ENCODE measurements at regions not wholly inside any gene's neighbourhood (a gene's known extent, or its start where the extent isn't known, plus 50 kb on each side); places are given as distances from the start of the nearest gene placed in this dataset.
A peak's percentile ranks its signal among the peaks of the same experiment; 100 is the strongest.
"Not testable (repeated sequence)": the region's sequence is repeated elsewhere in the genome, so short reads cannot be mapped to it uniquely, and the experiment has no call there.

DNA sequence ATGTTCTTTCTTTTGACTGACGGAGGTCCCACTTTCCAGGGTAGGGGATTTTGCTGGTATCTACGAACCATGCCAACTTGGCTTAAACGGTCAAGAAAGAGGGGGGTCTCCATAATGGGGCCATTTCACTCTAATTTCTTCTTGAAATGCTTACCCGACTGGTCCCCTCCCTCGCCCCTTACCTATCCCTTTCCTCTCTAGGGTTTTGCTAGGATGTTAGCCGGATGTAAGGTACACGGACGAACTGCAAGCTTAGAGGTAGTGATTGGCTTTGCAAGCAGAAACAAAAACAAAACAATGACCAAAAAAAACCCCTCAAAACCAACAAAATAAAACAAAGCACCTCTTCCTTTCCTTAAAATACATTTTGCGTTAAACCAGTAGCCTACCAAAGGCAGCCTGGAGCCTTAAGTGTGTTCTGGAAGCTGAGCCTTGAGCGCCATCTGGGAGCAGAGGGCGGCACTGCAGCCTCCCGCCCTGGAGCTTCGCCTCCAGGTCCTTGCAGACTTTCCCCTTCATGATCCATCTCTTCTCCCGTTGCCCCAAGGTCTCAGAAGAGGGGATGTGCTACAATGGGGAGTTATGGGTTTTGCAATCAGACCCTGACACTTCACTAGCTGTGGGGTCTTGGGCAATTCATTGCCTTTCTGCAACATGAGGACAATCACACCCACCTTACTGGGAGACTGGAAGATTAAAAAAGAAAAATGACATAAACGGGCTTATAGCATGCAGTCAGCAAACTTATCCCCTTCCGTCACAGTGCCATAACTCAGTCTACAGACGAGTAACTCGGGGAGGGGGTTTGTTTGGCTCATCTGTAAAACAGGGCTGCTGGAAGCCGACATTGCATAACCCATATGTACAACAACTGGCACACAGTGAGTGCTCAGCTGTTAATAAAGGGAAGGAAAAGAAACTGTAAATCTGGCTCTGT is 125.9 kb upstream of the RRN3 start:
- not testable (repeated sequence) for H3K27me3 ChIP-seq (ENCODE audit: control insufficient read depth, insufficient read depth, low read length); H3K27me3 Mint-ChIP-seq; H3K36me3 Mint-ChIP-seq; H3K4me1 ChIP-seq (ENCODE audit: control insufficient read depth, insufficient read depth, low read length, poor library complexity, severe bottlenecking); H3K4me3 Mint-ChIP-seq; H3K9me3 ChIP-seq (ENCODE audit: control insufficient read depth in 2 of 2, low read length in 2 of 2); H3K4me3 ChIP-seq (ENCODE audit: low read depth, low read length); H3K27ac Mint-ChIP-seq; H3K4me1 Mint-ChIP-seq; H3K9me3 Mint-ChIP-seq; H3K36me3 ChIP-seq (ENCODE audit: control insufficient read depth, insufficient read depth, low read length); H3K27ac ChIP-seq (ENCODE audit: insufficient read depth, low read length, poor library complexity, severe bottlenecking)
- DNase-seq (peak in 2 of 3 donors; percentile 11 to 22), ATAC-seq (ENCODE audit: low read depth in 2 of 2) (peak; percentile 50 to 56)

DNA sequence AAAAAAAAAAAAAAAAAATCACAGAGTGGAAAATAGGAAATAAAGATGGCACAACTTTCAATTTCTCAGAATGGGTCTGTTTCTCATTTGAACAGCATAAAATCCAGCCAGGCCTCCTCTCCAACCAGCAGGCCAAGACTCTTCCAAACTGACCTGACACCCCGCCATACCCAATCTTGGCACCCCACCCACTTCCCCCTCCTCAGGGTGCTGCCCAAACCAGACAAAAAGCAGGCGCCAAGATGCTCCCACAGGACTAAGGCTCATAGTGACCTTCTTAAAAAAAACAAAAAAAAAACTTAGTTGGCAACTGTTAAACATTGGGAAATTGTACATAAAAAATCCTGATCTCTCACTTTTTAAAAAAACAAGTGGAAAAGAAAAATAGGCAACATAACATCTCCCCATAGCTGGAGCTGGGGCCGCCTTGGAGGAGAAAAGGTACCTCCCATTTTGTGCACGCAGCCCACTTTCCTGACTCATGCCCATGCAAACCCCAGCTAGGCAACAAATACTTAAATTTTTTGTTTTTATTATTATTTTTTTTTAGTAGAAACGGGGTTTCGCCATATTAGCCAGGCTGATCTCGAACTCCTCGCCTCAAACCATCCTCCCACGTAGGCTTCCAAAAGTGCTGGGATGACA is 124.9 kb upstream of the RRN3 start:
- H3K27ac ChIP-seq (ENCODE audit: insufficient read depth, low read length, poor library complexity, severe bottlenecking); H3K4me3 ChIP-seq (ENCODE audit: low read depth, low read length); H3K27ac Mint-ChIP-seq; H3K36me3 Mint-ChIP-seq; H3K27me3 Mint-ChIP-seq; DNase-seq; H3K4me3 Mint-ChIP-seq; H3K27me3 ChIP-seq (ENCODE audit: control insufficient read depth, insufficient read depth, low read length); H3K36me3 ChIP-seq (ENCODE audit: control insufficient read depth, insufficient read depth, low read length); H3K9me3 ChIP-seq (ENCODE audit: control insufficient read depth in 2 of 2, low read length in 2 of 2); ATAC-seq (ENCODE audit: low read depth in 2 of 2); H3K4me1 Mint-ChIP-seq; H3K9me3 Mint-ChIP-seq; H3K4me1 ChIP-seq (ENCODE audit: control insufficient read depth, insufficient read depth, low read length, poor library complexity, severe bottlenecking): not testable (repeated sequence)

DNA sequence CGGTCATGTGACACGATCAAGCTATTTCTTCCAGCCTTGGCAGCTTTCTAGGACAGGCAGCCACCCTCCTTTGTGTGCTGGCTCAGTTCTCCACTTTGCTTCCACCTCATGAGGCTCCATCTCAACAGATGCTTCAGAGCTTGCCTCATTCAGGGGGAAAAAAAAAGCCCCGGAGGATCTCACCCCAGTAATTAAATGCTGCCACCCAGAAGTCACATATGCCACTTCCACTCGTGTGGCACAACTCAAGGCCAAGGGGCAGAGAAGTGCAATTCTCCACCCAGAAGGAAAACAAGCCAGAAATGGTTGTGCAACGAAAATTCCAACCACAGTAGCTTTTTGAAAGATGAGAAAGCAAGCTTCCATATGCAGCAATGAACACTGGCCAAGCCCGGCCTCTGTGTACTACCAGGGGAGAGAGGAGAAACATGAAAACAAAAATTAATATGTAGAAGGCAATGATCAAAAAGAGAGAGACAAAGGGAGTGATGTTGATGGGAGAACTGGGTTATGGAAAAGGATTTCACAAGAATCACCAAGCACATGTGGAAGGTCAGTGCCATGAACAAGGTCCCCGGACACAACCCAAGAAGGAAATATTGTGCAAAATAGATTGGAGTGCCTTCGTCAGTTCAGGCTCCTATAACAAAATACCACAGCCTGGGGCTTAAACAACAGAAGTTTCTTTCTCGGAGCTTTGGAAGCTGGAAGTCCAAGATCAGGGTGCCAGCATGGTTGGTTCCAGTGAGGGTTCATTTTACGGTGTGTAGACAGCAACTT is 113.3 kb upstream of the RRN3 start:
- H3K27me3 Mint-ChIP-seq; H3K36me3 Mint-ChIP-seq; ATAC-seq (ENCODE audit: low read depth in 2 of 2); H3K4me3 Mint-ChIP-seq; H3K4me1 ChIP-seq (ENCODE audit: control insufficient read depth, insufficient read depth, low read length, poor library complexity, severe bottlenecking); H3K4me1 Mint-ChIP-seq; DNase-seq; H3K4me3 ChIP-seq (ENCODE audit: low read depth, low read length); H3K27me3 ChIP-seq (ENCODE audit: control insufficient read depth, insufficient read depth, low read length); H3K36me3 ChIP-seq (ENCODE audit: control insufficient read depth, insufficient read depth, low read length); H3K9me3 ChIP-seq (ENCODE audit: control insufficient read depth in 2 of 2, low read length in 2 of 2); H3K9me3 Mint-ChIP-seq; H3K27ac Mint-ChIP-seq; H3K27ac ChIP-seq (ENCODE audit: insufficient read depth, low read length, poor library complexity, severe bottlenecking): not testable (repeated sequence)

DNA sequence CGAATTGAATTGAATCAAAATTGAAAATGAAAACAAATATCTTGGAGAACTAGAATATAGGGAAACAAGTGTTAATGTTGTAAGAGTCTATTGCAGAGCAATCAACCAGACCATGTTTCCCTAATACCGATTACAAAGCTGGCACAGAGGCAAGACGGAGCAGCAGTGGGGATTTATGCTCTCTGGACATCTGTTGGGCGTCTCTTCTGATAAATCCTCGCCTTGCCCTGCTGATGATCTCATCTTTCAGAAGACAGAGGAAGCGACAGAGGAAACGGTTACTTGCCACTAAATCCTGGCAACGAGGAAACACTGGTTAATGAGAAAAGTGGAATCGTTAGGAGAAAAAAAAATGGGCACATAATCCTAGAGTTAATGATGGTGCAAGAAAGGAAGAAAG is 112.4 kb upstream of the RRN3 start:
- H3K36me3 Mint-ChIP-seq; H3K4me3 Mint-ChIP-seq; H3K4me3 ChIP-seq (ENCODE audit: low read depth, low read length); DNase-seq; H3K9me3 ChIP-seq (ENCODE audit: control insufficient read depth in 2 of 2, low read length in 2 of 2); H3K27ac Mint-ChIP-seq; ATAC-seq (ENCODE audit: low read depth in 2 of 2); H3K4me1 ChIP-seq (ENCODE audit: control insufficient read depth, insufficient read depth, low read length, poor library complexity, severe bottlenecking); H3K27me3 Mint-ChIP-seq; H3K27me3 ChIP-seq (ENCODE audit: control insufficient read depth, insufficient read depth, low read length); H3K9me3 Mint-ChIP-seq; H3K36me3 ChIP-seq (ENCODE audit: control insufficient read depth, insufficient read depth, low read length); H3K27ac ChIP-seq (ENCODE audit: insufficient read depth, low read length, poor library complexity, severe bottlenecking); H3K4me1 Mint-ChIP-seq: not testable (repeated sequence)

DNA sequence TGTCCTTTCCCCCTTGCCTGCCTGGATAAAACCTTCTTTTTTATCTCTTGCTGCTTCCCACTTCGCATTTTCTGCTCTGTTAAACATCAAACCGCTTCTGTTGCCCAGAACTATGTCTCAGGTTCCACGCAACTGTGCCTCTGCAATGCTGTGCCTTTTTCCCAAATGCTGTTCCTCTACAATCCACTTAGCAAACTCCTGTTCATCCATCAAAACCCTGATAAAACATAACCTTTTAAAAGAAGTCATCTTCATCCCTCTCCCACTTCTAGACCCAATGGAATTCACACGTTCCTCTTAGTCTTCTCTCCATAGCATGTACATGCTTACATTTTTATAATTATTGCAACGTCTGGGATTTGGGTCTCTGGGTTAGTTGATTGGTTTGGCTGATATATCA is 111.9 kb upstream of the RRN3 start:
- not testable (repeated sequence) for ATAC-seq (ENCODE audit: low read depth in 2 of 2); H3K36me3 ChIP-seq (ENCODE audit: control insufficient read depth, insufficient read depth, low read length); H3K27ac Mint-ChIP-seq

DNA sequence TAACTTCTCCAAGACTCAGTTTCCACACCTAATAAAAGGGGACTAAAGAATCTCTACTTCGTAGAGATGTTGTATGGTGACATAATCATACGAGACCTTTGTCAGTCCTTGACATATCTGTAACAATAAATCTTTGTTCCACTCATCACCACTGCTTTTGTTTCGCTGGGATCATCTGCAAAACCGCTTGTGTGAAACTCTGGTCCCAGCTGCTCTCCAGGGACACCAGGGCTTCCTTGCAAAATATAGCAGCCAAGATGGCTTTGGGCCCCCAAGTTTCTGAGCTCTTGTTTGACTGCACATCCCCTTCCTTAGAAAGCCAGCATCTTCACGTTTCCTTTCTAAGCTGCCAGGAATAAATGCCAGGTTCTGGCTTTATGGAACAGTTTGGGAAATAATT is 110.5 kb upstream of the RRN3 start:
- not testable (repeated sequence) for ATAC-seq (ENCODE audit: low read depth in 2 of 2); H3K9me3 ChIP-seq (ENCODE audit: control insufficient read depth in 2 of 2, low read length in 2 of 2); H3K36me3 Mint-ChIP-seq; H3K27me3 ChIP-seq (ENCODE audit: control insufficient read depth, insufficient read depth, low read length); H3K4me3 Mint-ChIP-seq; H3K27me3 Mint-ChIP-seq; H3K9me3 Mint-ChIP-seq; H3K4me1 Mint-ChIP-seq; DNase-seq; H3K27ac ChIP-seq (ENCODE audit: insufficient read depth, low read length, poor library complexity, severe bottlenecking); H3K4me1 ChIP-seq (ENCODE audit: control insufficient read depth, insufficient read depth, low read length, poor library complexity, severe bottlenecking); H3K27ac Mint-ChIP-seq; H3K4me3 ChIP-seq (ENCODE audit: low read depth, low read length); H3K36me3 ChIP-seq (ENCODE audit: control insufficient read depth, insufficient read depth, low read length)

More for the DNA sequence above, 111.9 kb upstream of the RRN3 start:
- DNase-seq; H3K4me1 Mint-ChIP-seq; H3K4me3 Mint-ChIP-seq; H3K9me3 Mint-ChIP-seq; H3K4me1 ChIP-seq (ENCODE audit: control insufficient read depth, insufficient read depth, low read length, poor library complexity, severe bottlenecking); H3K36me3 Mint-ChIP-seq; H3K27ac ChIP-seq (ENCODE audit: insufficient read depth, low read length, poor library complexity, severe bottlenecking); H3K9me3 ChIP-seq (ENCODE audit: control insufficient read depth in 2 of 2, low read length in 2 of 2); H3K27me3 Mint-ChIP-seq; H3K4me3 ChIP-seq (ENCODE audit: low read depth, low read length); H3K27me3 ChIP-seq (ENCODE audit: control insufficient read depth, insufficient read depth, low read length): not testable (repeated sequence)

DNA sequence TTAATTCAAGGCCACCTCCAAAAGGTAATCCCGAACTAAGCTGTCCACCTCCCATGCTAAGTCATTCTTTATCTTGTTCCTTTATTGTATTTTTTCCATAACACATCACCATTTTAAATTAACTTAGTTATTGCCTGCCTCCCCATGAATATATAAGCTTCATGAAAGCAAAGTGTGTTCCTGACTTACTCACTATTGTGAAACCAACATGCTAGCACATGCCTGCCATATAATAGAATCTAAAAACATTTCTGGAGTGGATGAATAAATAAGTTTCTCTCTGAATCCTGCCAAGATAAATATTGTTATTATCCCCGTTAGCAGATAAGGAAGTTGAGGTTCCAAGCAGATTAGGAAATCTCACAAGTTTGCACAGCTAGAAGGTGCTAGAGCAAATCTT is 98.7 kb upstream of the RRN3 start:
- not testable (repeated sequence) for ATAC-seq (ENCODE audit: low read depth in 2 of 2); H3K36me3 ChIP-seq (ENCODE audit: control insufficient read depth, insufficient read depth, low read length); DNase-seq; H3K9me3 ChIP-seq (ENCODE audit: control insufficient read depth in 2 of 2, low read length in 2 of 2); H3K27me3 ChIP-seq (ENCODE audit: control insufficient read depth, insufficient read depth, low read length); H3K4me3 Mint-ChIP-seq; H3K27ac Mint-ChIP-seq; H3K36me3 Mint-ChIP-seq; H3K27me3 Mint-ChIP-seq; H3K9me3 Mint-ChIP-seq; H3K4me1 Mint-ChIP-seq; H3K27ac ChIP-seq (ENCODE audit: insufficient read depth, low read length, poor library complexity, severe bottlenecking); H3K4me1 ChIP-seq (ENCODE audit: control insufficient read depth, insufficient read depth, low read length, poor library complexity, severe bottlenecking); H3K4me3 ChIP-seq (ENCODE audit: low read depth, low read length)
